Ishikawa (cell line): ENCODE measurements at regions not wholly inside any gene's neighbourhood (a gene's known extent, or its start where the extent isn't known, plus 50 kb on each side); places are given as distances from the start of the nearest gene placed in this dataset.
A peak's percentile ranks its signal among the peaks of the same experiment; 100 is the strongest.

ENCODE experiments used
- CEBPB ChIP-seq: IDR thresholded peaks from 2 replicates; pipeline ENCODE4 v1.6.1; 2012
- CREB1 ChIP-seq: IDR thresholded peaks from 2 replicates; pipeline ENCODE4 v1.6.1; 2012; ENCODE audit warnings: low read depth
- EP300 ChIP-seq: IDR thresholded peaks from 2 replicates; pipeline ENCODE4 v1.6.1; 2012; ENCODE audit warnings: borderline replicate concordance
- FOXM1 ChIP-seq: IDR thresholded peaks from 2 replicates; pipeline ENCODE4 v1.6.1; 2012; ENCODE audit warnings: low read depth, borderline replicate concordance
- NFIC ChIP-seq: IDR thresholded peaks from 2 replicates; pipeline ENCODE4 v1.6.1; 2012
- RAD21 ChIP-seq: IDR thresholded peaks from 2 replicates; pipeline ENCODE4 v1.6.1; 2012; ENCODE audit warnings: low read depth
- TAF1 ChIP-seq: IDR thresholded peaks from 2 replicates; pipeline ENCODE4 v1.6.1; 2012; ENCODE audit warnings: low read depth, mild to moderate bottlenecking
- YY1 ChIP-seq: IDR thresholded peaks from 2 replicates; pipeline ENCODE4 v1.6.1; 2012; ENCODE audit warnings: low read depth
- ZBTB7A ChIP-seq: IDR thresholded peaks from 2 replicates; pipeline ENCODE4 v1.6.1; 2012; ENCODE audit warnings: low read depth
- TF ChIP-seq, protein P1 (sequence below): IDR thresholded peaks from 2 replicates; pipeline ENCODE4 v1.6.1; 2012
- TF ChIP-seq, protein P2 (sequence below): IDR thresholded peaks from 2 replicates; pipeline ENCODE4 v1.6.1; 2012; ENCODE audit warnings: low read depth, mild to moderate bottlenecking

DNA sequence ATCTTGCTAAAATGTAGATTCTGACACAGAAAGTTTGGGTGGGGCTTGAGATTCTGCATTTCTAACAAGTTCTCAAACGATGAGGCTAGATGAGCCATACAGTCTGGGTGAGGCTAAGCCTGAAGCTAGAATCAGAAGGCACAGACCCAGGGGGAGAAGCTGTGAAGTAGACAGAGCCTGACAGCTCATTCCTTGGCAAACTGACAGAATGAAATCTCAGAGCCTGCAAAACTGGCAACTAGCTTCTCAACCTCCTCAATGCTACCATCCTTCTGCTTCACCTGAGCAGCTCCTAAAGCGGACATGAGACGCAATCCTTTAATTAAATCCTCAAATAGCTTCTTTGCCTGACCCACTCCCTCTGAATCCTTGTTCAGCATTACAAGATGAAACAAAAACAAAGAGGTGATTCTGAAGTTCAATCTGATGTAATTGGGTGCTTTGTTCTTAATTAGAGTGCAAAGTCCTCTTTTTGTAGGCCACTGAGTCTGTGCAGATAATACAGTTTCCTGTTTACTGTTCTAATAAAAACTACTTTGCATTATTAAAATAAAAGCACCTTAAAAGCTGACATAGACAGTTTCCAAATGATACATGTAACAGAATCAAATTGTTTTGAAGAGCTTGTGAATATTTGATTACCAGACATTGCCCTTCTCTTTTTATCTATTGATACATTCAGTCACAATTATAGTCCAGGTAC lies 71.0 kb upstream of the BMP2K start:
- TF ChIP-seq, protein P1, sequence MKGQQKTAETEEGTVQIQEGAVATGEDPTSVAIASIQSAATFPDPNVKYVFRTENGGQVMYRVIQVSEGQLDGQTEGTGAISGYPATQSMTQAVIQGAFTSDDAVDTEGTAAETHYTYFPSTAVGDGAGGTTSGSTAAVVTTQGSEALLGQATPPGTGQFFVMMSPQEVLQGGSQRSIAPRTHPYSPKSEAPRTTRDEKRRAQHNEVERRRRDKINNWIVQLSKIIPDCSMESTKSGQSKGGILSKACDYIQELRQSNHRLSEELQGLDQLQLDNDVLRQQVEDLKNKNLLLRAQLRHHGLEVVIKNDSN = no peak
- TF ChIP-seq CREB1 (no peak), EP300 (no peak), TAF1 (no peak), CEBPB (no peak), ZBTB7A (no peak), NFIC (0 out of 2 replicates have a peak, but pooled peaks have one; percentile 16), FOXM1 (no peak), YY1 (no peak), RAD21 (no peak)
- TF ChIP-seq, protein P2, sequence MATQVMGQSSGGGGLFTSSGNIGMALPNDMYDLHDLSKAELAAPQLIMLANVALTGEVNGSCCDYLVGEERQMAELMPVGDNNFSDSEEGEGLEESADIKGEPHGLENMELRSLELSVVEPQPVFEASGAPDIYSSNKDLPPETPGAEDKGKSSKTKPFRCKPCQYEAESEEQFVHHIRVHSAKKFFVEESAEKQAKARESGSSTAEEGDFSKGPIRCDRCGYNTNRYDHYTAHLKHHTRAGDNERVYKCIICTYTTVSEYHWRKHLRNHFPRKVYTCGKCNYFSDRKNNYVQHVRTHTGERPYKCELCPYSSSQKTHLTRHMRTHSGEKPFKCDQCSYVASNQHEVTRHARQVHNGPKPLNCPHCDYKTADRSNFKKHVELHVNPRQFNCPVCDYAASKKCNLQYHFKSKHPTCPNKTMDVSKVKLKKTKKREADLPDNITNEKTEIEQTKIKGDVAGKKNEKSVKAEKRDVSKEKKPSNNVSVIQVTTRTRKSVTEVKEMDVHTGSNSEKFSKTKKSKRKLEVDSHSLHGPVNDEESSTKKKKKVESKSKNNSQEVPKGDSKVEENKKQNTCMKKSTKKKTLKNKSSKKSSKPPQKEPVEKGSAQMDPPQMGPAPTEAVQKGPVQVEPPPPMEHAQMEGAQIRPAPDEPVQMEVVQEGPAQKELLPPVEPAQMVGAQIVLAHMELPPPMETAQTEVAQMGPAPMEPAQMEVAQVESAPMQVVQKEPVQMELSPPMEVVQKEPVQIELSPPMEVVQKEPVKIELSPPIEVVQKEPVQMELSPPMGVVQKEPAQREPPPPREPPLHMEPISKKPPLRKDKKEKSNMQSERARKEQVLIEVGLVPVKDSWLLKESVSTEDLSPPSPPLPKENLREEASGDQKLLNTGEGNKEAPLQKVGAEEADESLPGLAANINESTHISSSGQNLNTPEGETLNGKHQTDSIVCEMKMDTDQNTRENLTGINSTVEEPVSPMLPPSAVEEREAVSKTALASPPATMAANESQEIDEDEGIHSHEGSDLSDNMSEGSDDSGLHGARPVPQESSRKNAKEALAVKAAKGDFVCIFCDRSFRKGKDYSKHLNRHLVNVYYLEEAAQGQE = no peak
